ENCODE measurements at regions not wholly inside any gene's neighbourhood (a gene's known extent, or its start where the extent isn't known, plus 50 kb on each side); places are given as distances from the start of the nearest gene placed in this dataset.

GRCh38 chr15:47484997-47485396 is 232.3 kb upstream of the SEMA6D start:
- dilution Hi-C loops (cut with HindIII; ENCODE audit: low sequenced_read_pairs, unreplicated experiment) = no loop called here
- Histone ChIP-seq H2AK5ac (ENCODE audit: low read depth, low read length) (no peak overlapping the region), H3K27me3 (ENCODE audit: control insufficient read depth, insufficient read depth, low read length) (no peaks in the 10 kb centered on the region), H3K9ac (ENCODE audit: low read depth, low read length) (no peak overlapping the region), H2BK5ac (ENCODE audit: low read depth, low read length, poor library complexity, severe bottlenecking) (no peak overlapping the region), H3K9me1 (ENCODE audit: insufficient read depth, low read length) (peaks cover 2% of the 10 kb centered on the region; the same call in 1 of the 2 replicates), H2BK20ac (ENCODE audit: low read depth, low read length) (no peak overlapping the region), H3K4me2 (ENCODE audit: low read depth, low read length) (no peak overlapping the region), H4K8ac (ENCODE audit: low read depth in 2 of 2, low read length in 2 of 2) (no peak overlapping the region), H3K56ac (ENCODE audit: extremely low read depth, insufficient read depth, low read length) (no peak overlapping the region), H3K4me1 (ENCODE audit: control insufficient read depth, insufficient read depth, low read length) (peaks cover 2% of the 10 kb centered on the region; the same call in 1 of the 2 replicates), H3K14ac (replicated peaks; ENCODE audit: low read depth, low read length) (no peak overlapping the region), H4K20me1 (ENCODE audit: insufficient read depth, low read length) (no peaks in the 10 kb centered on the region), H3K4me3 (ENCODE audit: insufficient read depth, low read depth, low read length) (no peak overlapping the region), H2BK15ac (ENCODE audit: low read depth, low read length) (no peak overlapping the region), H3K4ac (ENCODE audit: low read depth, low read length) (no peak overlapping the region), H3K23ac (ENCODE audit: low read depth, low read length) (no peak overlapping the region), H3K27ac (ENCODE audit: insufficient read depth, low read length) (no peak overlapping the region), H3K18ac (ENCODE audit: low read depth, low read length) (no peak overlapping the region), H3K36me3 (ENCODE audit: control insufficient read depth, insufficient read depth, low read length) (no peaks in the 10 kb centered on the region), H2AFZ (replicated peaks; ENCODE audit: low read length, poor library complexity) (no peak overlapping the region), H4K91ac (ENCODE audit: insufficient read depth, low read depth, low read length) (no peak overlapping the region), H3K79me1 (ENCODE audit: low read depth in 1 of 2, low read length in 2 of 2) (no peaks in the 10 kb centered on the region), H2AK9ac (replicated peaks; ENCODE audit: low read depth, low read length, poor library complexity) (no peak overlapping the region), H4K5ac (ENCODE audit: low read depth, low read length) (no peak overlapping the region), H2BK120ac (ENCODE audit: low read depth, low read length) (no peak overlapping the region), H3K9me3 (ENCODE audit: control insufficient read depth, insufficient read depth, low read length) (no peaks in the 10 kb centered on the region)
- ATAC-seq (ENCODE audit: low read depth) (no peak), DNase-seq (peak; percentile 34)
- ChIA-PET CTCF (no interaction called here), POLR2A (ENCODE audit: unreplicated experiment) (no interaction called here)
- no peak for TF ChIP-seq CTCF (conservative IDR thresholded peaks at IDR 0.05; ENCODE audit: low read depth, low read length)
- no peak for TF ChIP-seq POLR2A (IDR thresholded peaks at IDR 0.05; ENCODE audit: low read depth, low read length)
- no peak for TF ChIP-seq MXI1 (IDR thresholded peaks at IDR 0.05; ENCODE audit: borderline replicate concordance, low read depth, low read length)
- 0 out of 2 replicates have a peak, but pooled peaks have one; percentile 3 for TF ChIP-seq NFE2L2 (IDR thresholded peaks at IDR 0.05; ENCODE audit: low read depth, low read length)
- no peak for TF ChIP-seq ELK1 (IDR thresholded peaks at IDR 0.05; ENCODE audit: borderline replicate concordance, low read depth, low read length)
- intact Hi-C loops (cut with micrococcal nuclease) = no loop called here
- in situ Hi-C loops (cut with MboI; ENCODE audit: low sequenced_read_pairs) = no loop called here
- WGBS, 2 experiments (ENCODE audit: extremely low coverage in 2 of 2, insufficient read length in 1 of 2) = no CpG with 5 or more reads among the region's 2 CpGs
- BruUV-seq (replicated peaks) = no TSS peak

Measured in IMR-90 (cell line).